Gastrocnemius medialis (tissue), 4 donors: ENCODE measurements at regions not wholly inside any gene's neighbourhood (a gene's known extent, or its start where the extent isn't known, plus 50 kb on each side); places are given as distances from the start of the nearest gene placed in this dataset.

Experiments used
- POLR2A ChIP-seq, 2 donors: fragments of 450-650 bp; IDR thresholded peaks; one replicate each; pipeline ENCODE4 v1.6.1; 2017; ENCODE audit warnings: antibody characterized with exemption in 2 of 2, mild to moderate bottlenecking in 2 of 2, moderate library complexity in 2 of 2
- TF ChIP-seq, protein P1 (sequence below), 5 experiments: fragments of 450-650 bp in 3 of 5; fragments of 200-600 bp in 2 of 5; sonication (generic) in 2 of 5; IDR thresholded peaks in 4 of 5; conservative IDR thresholded peaks in 1 of 5; 1 replicate in 4 of 5; 2 replicates in 1 of 5; pipeline ENCODE4 v1.5.1; 2016 to 2019; ENCODE audit warnings: antibody characterized with exemption in 5 of 5, mild to moderate bottlenecking in 3 of 5, moderate library complexity in 3 of 5

DNA sequence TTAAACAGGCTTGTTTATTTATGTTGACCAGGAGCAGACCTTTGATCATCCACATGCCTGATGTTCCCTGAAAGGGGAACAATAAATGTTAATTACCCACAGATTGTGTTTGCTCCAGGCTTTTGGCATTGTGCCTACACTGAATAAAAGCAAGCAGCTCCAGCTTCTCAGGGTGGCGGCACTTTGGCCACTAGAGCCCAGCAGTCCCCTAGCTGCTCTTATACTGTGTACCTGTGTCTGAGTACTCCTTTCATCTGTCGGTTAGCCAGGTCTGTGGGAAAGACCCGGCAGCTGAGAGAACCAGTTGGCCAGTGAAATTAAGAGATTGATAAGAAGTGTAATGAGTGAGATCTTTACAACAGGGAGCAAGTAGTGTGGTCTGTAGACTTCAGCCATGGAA, 254.8 kb upstream of the FTMT start:
- TF ChIP-seq, protein P1, sequence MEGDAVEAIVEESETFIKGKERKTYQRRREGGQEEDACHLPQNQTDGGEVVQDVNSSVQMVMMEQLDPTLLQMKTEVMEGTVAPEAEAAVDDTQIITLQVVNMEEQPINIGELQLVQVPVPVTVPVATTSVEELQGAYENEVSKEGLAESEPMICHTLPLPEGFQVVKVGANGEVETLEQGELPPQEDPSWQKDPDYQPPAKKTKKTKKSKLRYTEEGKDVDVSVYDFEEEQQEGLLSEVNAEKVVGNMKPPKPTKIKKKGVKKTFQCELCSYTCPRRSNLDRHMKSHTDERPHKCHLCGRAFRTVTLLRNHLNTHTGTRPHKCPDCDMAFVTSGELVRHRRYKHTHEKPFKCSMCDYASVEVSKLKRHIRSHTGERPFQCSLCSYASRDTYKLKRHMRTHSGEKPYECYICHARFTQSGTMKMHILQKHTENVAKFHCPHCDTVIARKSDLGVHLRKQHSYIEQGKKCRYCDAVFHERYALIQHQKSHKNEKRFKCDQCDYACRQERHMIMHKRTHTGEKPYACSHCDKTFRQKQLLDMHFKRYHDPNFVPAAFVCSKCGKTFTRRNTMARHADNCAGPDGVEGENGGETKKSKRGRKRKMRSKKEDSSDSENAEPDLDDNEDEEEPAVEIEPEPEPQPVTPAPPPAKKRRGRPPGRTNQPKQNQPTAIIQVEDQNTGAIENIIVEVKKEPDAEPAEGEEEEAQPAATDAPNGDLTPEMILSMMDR (IDR thresholded peaks at IDR 0.05 in 4 of 5, conservative IDR thresholded peaks at IDR 0.05 in 1 of 5): no peak
- TF ChIP-seq POLR2A (IDR thresholded peaks at IDR 0.05): no peak
